ENCODE measurements at regions not wholly inside any gene's neighbourhood (a gene's known extent, or its start where the extent isn't known, plus 50 kb on each side); places are given as distances from the start of the nearest gene placed in this dataset.
"Not testable (repeated sequence)": the region's sequence is repeated elsewhere in the genome, so short reads cannot be mapped to it uniquely, and the experiment has no call there.

- no peak for DNase-seq
These were observed 505.0 kb upstream of the SOX9 start for GRCh38 chr17:71615820-71616219.

- not testable (repeated sequence) for DNase-seq
These were observed 503.1 kb upstream of the SOX9 start for GRCh38 chr17:71617767-71618166.

GRCh38 chr17:71625330-71625729 is 495.5 kb upstream of the SOX9 start:
- DNase-seq, result no peak

- no peak for DNase-seq
These were observed 492.5 kb upstream of the SOX9 start for GRCh38 chr17:71628306-71628705.

- DNase-seq, result no peak
These were observed 489.3 kb upstream of the SOX9 start for GRCh38 chr17:71631483-71631882.

- no peak for DNase-seq
These were observed 488.5 kb upstream of the SOX9 start for GRCh38 chr17:71632328-71632727.

GRCh38 chr17:71633391-71633849 is 487.4 kb upstream of the SOX9 start:
- no peak for DNase-seq

- no peak for DNase-seq
These were observed 486.4 kb upstream of the SOX9 start for GRCh38 chr17:71634376-71634775.

GRCh38 chr17:71635187-71635586 is 485.6 kb upstream of the SOX9 start:
- DNase-seq, result no peak

- DNase-seq, result no peak
These were observed 484.2 kb upstream of the SOX9 start for GRCh38 chr17:71636644-71637043.

GRCh38 chr17:71638668-71639067 is 482.2 kb upstream of the SOX9 start:
- DNase-seq, result no peak

- DNase-seq, result no peak
These were observed 481.0 kb upstream of the SOX9 start for GRCh38 chr17:71639865-71640264.

GRCh38 chr17:71646890-71647289 is 473.9 kb upstream of the SOX9 start:
- not testable (repeated sequence) for DNase-seq

GRCh38 chr17:71648342-71648741 is 472.5 kb upstream of the SOX9 start:
- DNase-seq, result not testable (repeated sequence)

- no peak for DNase-seq
These were observed 470.9 kb upstream of the SOX9 start for GRCh38 chr17:71649941-71650350.

- no peak for DNase-seq
These were observed 465.3 kb upstream of the SOX9 start for GRCh38 chr17:71655542-71655941.

- no peak for DNase-seq
These were observed 463.6 kb upstream of the SOX9 start for GRCh38 chr17:71656964-71657858.

GRCh38 chr17:71658996-71659395 is 461.8 kb upstream of the SOX9 start:
- DNase-seq, result no peak

- DNase-seq, result no peak
These were observed 456.0 kb upstream of the SOX9 start for GRCh38 chr17:71664861-71665260.

- no peak for DNase-seq
These were observed 454.8 kb upstream of the SOX9 start for GRCh38 chr17:71666047-71666446.

GRCh38 chr17:71667661-71668060 is 453.2 kb upstream of the SOX9 start:
- no peak for DNase-seq

- no peak for DNase-seq
These were observed 452.0 kb upstream of the SOX9 start for GRCh38 chr17:71668807-71669206.

- no peak for DNase-seq
These were observed 443.4 kb upstream of the SOX9 start for GRCh38 chr17:71677439-71677838.

GRCh38 chr17:71679832-71680231 is 441.0 kb upstream of the SOX9 start:
- no peak for DNase-seq
